ENCODE measurements at regions not wholly inside any gene's neighbourhood (a gene's known extent, or its start where the extent isn't known, plus 50 kb on each side); places are given as distances from the start of the nearest gene placed in this dataset.

DNA sequence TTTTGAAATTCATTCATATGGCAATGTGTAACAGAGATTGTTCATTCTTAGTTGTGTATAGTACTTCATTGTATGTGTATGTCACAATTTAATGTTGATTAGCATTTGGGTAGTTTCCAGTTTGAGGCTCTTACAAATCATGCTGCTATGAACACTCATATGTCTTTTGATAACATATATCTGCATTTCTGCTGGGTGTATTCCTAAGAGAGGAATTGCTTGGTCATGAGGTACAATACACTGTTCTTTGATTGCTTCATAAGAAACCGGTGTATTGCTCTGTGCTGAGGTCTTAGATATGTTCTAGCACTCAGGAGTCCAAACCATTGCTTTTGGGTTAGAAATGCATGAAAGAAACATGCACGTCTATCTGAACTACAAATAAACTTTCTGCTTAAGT, 492.9 kb upstream of the JAG1 start:
- no peaks in the 10 kb centered on the region for H3K36me3 Mint-ChIP-seq (ENCODE audit: low read depth, unreplicated experiment)

DNA sequence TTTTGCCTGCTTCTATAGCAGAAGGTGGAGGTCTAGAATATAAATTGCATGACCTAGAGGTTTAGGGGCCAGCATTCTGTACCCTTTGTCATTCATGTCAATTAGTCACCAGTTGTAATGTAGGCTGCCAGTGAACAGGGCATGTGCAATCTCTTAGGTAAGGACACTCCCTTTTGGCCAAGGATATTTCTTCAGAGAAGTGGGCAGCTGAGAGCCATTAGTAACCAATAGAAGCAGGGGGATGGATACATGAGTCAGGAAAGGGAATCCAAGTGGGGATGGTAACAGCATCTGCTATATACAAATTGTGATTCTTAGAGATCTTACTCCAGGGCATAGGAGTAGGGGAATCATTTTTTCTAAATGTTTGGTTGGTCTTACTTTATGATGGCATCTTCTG, 494.2 kb upstream of the JAG1 start:
- Histone ChIP-seq H3K36me3 (ENCODE audit: insufficient read depth, low read length) (no peaks in the 10 kb centered on the region), H3K9me3 (ENCODE audit: insufficient read depth, low read depth, low read length) (no peaks in the 10 kb centered on the region), H3K4me2 (ENCODE audit: low read length) (no peak overlapping the region), H2AFZ (ENCODE audit: low read depth, low read length) (no peak overlapping the region), H3K79me2 (ENCODE audit: insufficient read depth, low read length) (no peaks in the 10 kb centered on the region), H3K4me1 (ENCODE audit: insufficient read depth, low read length) (no peaks in the 10 kb centered on the region), H3K27ac (ENCODE audit: low read depth, low read length) (no peak overlapping the region), H3K27me3 (ENCODE audit: insufficient read depth, low read length) (no peaks in the 10 kb centered on the region), H4K20me1 (ENCODE audit: insufficient read depth, low read length) (no peaks in the 10 kb centered on the region), H3K4me3 (ENCODE audit: insufficient read depth, low read depth, low read length) (no peak overlapping the region), H3K9ac (ENCODE audit: low read length) (no peak overlapping the region)
- Mint-ChIP-seq H3K27me3 (ENCODE audit: low read depth, unreplicated experiment) (no peaks in the 10 kb centered on the region), H3K9me3 (ENCODE audit: unreplicated experiment) (peaks cover 2% of the 10 kb centered on the region), H3K4me1 (ENCODE audit: low read depth, unreplicated experiment) (peaks cover 41% of the 10 kb centered on the region), H3K27ac (ENCODE audit: unreplicated experiment) (no peak overlapping the region), H3K4me3 (ENCODE audit: unreplicated experiment) (no peak overlapping the region), H3K36me3 (ENCODE audit: low read depth, unreplicated experiment) (no peaks in the 10 kb centered on the region)
- FAIRE-seq (no peak), DNase-seq (ENCODE audit: low read depth) (no peak)
- TF ChIP-seq, protein P1, sequence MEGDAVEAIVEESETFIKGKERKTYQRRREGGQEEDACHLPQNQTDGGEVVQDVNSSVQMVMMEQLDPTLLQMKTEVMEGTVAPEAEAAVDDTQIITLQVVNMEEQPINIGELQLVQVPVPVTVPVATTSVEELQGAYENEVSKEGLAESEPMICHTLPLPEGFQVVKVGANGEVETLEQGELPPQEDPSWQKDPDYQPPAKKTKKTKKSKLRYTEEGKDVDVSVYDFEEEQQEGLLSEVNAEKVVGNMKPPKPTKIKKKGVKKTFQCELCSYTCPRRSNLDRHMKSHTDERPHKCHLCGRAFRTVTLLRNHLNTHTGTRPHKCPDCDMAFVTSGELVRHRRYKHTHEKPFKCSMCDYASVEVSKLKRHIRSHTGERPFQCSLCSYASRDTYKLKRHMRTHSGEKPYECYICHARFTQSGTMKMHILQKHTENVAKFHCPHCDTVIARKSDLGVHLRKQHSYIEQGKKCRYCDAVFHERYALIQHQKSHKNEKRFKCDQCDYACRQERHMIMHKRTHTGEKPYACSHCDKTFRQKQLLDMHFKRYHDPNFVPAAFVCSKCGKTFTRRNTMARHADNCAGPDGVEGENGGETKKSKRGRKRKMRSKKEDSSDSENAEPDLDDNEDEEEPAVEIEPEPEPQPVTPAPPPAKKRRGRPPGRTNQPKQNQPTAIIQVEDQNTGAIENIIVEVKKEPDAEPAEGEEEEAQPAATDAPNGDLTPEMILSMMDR (IDR thresholded peaks at IDR 0.05; ENCODE audit: insufficient read depth, low read depth, low read length) = no peak
- no peak for TF ChIP-seq EZH2 (IDR thresholded peaks at IDR 0.05; ENCODE audit: insufficient read depth, low read length)

More for the DNA sequence above, 492.9 kb upstream of the JAG1 start:
- no peaks in the 10 kb centered on the region for H4K20me1 ChIP-seq (ENCODE audit: insufficient read depth, low read length)
- Mint-ChIP-seq H3K27me3 (ENCODE audit: low read depth, unreplicated experiment) (no peaks in the 10 kb centered on the region), H3K4me3 (ENCODE audit: unreplicated experiment) (no peak overlapping the region), H3K27ac (ENCODE audit: unreplicated experiment) (no peak overlapping the region), H3K4me1 (ENCODE audit: low read depth, unreplicated experiment) (peaks cover 36% of the 10 kb centered on the region), H3K9me3 (ENCODE audit: unreplicated experiment) (peaks cover 2% of the 10 kb centered on the region)
- FAIRE-seq (no peak), DNase-seq (ENCODE audit: low read depth) (no peak)
- no peaks in the 10 kb centered on the region for H3K36me3 ChIP-seq (ENCODE audit: insufficient read depth, low read length)
- no peak overlapping the region for H3K27ac ChIP-seq (ENCODE audit: low read depth, low read length)
- H3K27me3 ChIP-seq (ENCODE audit: insufficient read depth, low read length) = no peaks in the 10 kb centered on the region
- H3K4me3 ChIP-seq (ENCODE audit: insufficient read depth, low read depth, low read length) = no peak overlapping the region
- TF ChIP-seq EZH2 (IDR thresholded peaks at IDR 0.05; ENCODE audit: insufficient read depth, low read length) = no peak
- TF ChIP-seq, protein P1 (IDR thresholded peaks at IDR 0.05; ENCODE audit: insufficient read depth, low read depth, low read length) = no peak
- no peaks in the 10 kb centered on the region for H3K9me3 ChIP-seq (ENCODE audit: insufficient read depth, low read depth, low read length)
- H3K4me2 ChIP-seq (ENCODE audit: low read length) = no peak overlapping the region
- no peaks in the 10 kb centered on the region for H3K4me1 ChIP-seq (ENCODE audit: insufficient read depth, low read length)
- H3K79me2 ChIP-seq (ENCODE audit: insufficient read depth, low read length) = no peaks in the 10 kb centered on the region
- no peak overlapping the region for H2AFZ ChIP-seq (ENCODE audit: low read depth, low read length)
- no peak overlapping the region for H3K9ac ChIP-seq (ENCODE audit: low read length)

DNA sequence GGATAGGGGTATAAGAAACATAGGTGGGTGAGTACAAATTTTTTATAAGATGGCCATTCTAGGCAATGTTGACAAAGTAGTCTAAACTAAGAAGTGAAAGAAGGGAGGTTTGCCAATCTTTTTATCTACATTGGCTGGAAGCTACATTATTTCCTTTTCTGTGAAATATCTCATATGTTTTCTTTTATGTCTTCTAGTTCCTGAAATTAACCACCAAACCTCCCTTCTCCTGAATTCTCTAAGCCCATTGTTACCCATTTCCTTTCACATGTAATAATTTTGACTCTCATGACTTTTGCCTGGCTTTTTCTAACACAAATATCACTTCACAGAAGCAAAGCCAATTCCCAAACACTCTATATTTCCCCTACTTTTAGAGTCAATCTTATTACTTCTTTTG, 496.2 kb upstream of the JAG1 start:
- Mint-ChIP-seq H3K9me3 (ENCODE audit: unreplicated experiment) (peaks cover 2% of the 10 kb centered on the region), H3K4me3 (ENCODE audit: unreplicated experiment) (no peak overlapping the region), H3K36me3 (ENCODE audit: low read depth, unreplicated experiment) (no peaks in the 10 kb centered on the region), H3K27ac (ENCODE audit: unreplicated experiment) (peak overlapping the region; percentile 96), H3K27me3 (ENCODE audit: low read depth, unreplicated experiment) (no peaks in the 10 kb centered on the region), H3K4me1 (ENCODE audit: low read depth, unreplicated experiment) (peaks cover 48% of the 10 kb centered on the region)
- H3K27ac ChIP-seq (ENCODE audit: low read depth, low read length) = no peak overlapping the region
- FAIRE-seq (no peak), DNase-seq (ENCODE audit: low read depth) (no peak)
- no peak overlapping the region for H3K4me2 ChIP-seq (ENCODE audit: low read length)
- no peaks in the 10 kb centered on the region for H4K20me1 ChIP-seq (ENCODE audit: insufficient read depth, low read length)
- H3K4me1 ChIP-seq (ENCODE audit: insufficient read depth, low read length) = peaks cover 4% of the 10 kb centered on the region
- H3K27me3 ChIP-seq (ENCODE audit: insufficient read depth, low read length) = no peaks in the 10 kb centered on the region
- TF ChIP-seq, protein P1 (IDR thresholded peaks at IDR 0.05; ENCODE audit: insufficient read depth, low read depth, low read length) = no peak
- no peak overlapping the region for H3K4me3 ChIP-seq (ENCODE audit: insufficient read depth, low read depth, low read length)
- no peak overlapping the region for H2AFZ ChIP-seq (ENCODE audit: low read depth, low read length)
- H3K9ac ChIP-seq (ENCODE audit: low read length) = no peak overlapping the region
- H3K36me3 ChIP-seq (ENCODE audit: insufficient read depth, low read length) = no peaks in the 10 kb centered on the region
- H3K79me2 ChIP-seq (ENCODE audit: insufficient read depth, low read length) = no peaks in the 10 kb centered on the region
- no peaks in the 10 kb centered on the region for H3K9me3 ChIP-seq (ENCODE audit: insufficient read depth, low read depth, low read length)
